ENCODE measurements at regions not wholly inside any gene's neighbourhood (a gene's known extent, or its start where the extent isn't known, plus 50 kb on each side); places are given as distances from the start of the nearest gene placed in this dataset.

GRCh38 chr2:402206-402605 lies 114.3 kb upstream of the ALKAL2 start:
- H3K9ac ChIP-seq (ENCODE audit: control insufficient read depth, insufficient read depth, low read length) = no peak overlapping the region
- no peaks in the 10 kb centered on the region for H3K4me1 ChIP-seq (ENCODE audit: control insufficient read depth, insufficient read depth, low read length)
- no peak for FAIRE-seq
- intact Hi-C loops (cut with micrococcal nuclease; ENCODE audit: unreplicated experiment) = no loop called here
- ChIA-PET CTCF (no interaction called here), RAD21 (ENCODE audit: unreplicated experiment) (no interaction called here), SMC1A (ENCODE audit: uncharacterized antibody, unreplicated experiment) (no interaction called here), POLR2A (no interaction called here)
- no peak for DNase-seq (ENCODE audit: low read depth, low spot score)
- no peak overlapping the region for H3K4me2 ChIP-seq (ENCODE audit: control insufficient read depth, insufficient read depth)
- H4K20me1 ChIP-seq (ENCODE audit: control insufficient read depth, insufficient read depth) = no peaks in the 10 kb centered on the region
- H3K79me2 ChIP-seq (ENCODE audit: control insufficient read depth, insufficient read depth, low read length) = no peaks in the 10 kb centered on the region
- H2AFZ ChIP-seq (ENCODE audit: control insufficient read depth, low read depth, low read length) = no peak overlapping the region
- no peak overlapping the region for H3K27ac ChIP-seq (ENCODE audit: control insufficient read depth, insufficient read depth)
- in situ Hi-C loops (cut with MboI) = no loop called here
- H3K4me3 ChIP-seq = no peak overlapping the region
- H3K36me3 ChIP-seq (ENCODE audit: control insufficient read depth in 2 of 2, insufficient read depth in 2 of 2, low read length in 1 of 2) = no peaks in the 10 kb centered on the region
- no peaks in the 10 kb centered on the region for H3K27me3 ChIP-seq (replicated peaks in 1 of 2; ENCODE audit: control insufficient read depth in 2 of 2, insufficient read depth in 2 of 2, low read length in 1 of 2)
- H3K9me3 ChIP-seq (replicated peaks; ENCODE audit: control insufficient read depth, insufficient read depth, low read length) = no peaks in the 10 kb centered on the region; the same call in 2 of the 3 replicates
- BruUV-seq (replicated peaks) = no TSS peak
- WGBS (ENCODE audit: insufficient coverage, insufficient replicate concordance, low lambda C conversion rate, missing lambda C conversion rate) = 7% methylated on average over 3 of the region's 3 CpGs
- no peak for ATAC-seq
- TF ChIP-seq MEF2A (IDR thresholded peaks at IDR 0.05; ENCODE audit: insufficient read depth, low read depth, low read length) (no peak), SREBF2 (IDR thresholded peaks at IDR 0.05; ENCODE audit: low read length) (no peak), EGR1 (IDR thresholded peaks at IDR 0.05; ENCODE audit: borderline replicate concordance in 1 of 2, low read depth in 2 of 2, low read length in 2 of 2) (no peak), ZSCAN29 (IDR thresholded peaks at IDR 0.05) (no peak), ELK1 (IDR thresholded peaks at IDR 0.05; ENCODE audit: low read depth, low read length) (no peak), NR2F1 (conservative IDR thresholded peaks at IDR 0.05) (no peak), BRCA1 (IDR thresholded peaks at IDR 0.05; ENCODE audit: low read depth, low read length) (no peak), SREBF1 (IDR thresholded peaks at IDR 0.05; ENCODE audit: low read length) (no peak), IKZF1 (conservative IDR thresholded peaks at IDR 0.05) (no peak), TAF1 (IDR thresholded peaks at IDR 0.05; ENCODE audit: borderline replicate concordance, low read depth, low read length) (no peak), HCFC1 (IDR thresholded peaks at IDR 0.05; ENCODE audit: low read length) (no peak), EP300 (IDR thresholded peaks at IDR 0.05; ENCODE audit: borderline replicate concordance in 1 of 2, control insufficient read depth in 1 of 2, low read depth in 2 of 2, low read length in 2 of 2) (no peak), CHD2 (IDR thresholded peaks at IDR 0.05; ENCODE audit: borderline replicate concordance, low read depth, low read length) (no peak), BCL11A (IDR thresholded peaks at IDR 0.05; ENCODE audit: low read depth, low read length) (no peak), E2F4 (IDR thresholded peaks at IDR 0.05; ENCODE audit: low read depth, low read length) (no peak), POLR2A (IDR thresholded peaks at IDR 0.05; ENCODE audit: low read depth, low read length) (no peak), YY1 (IDR thresholded peaks at IDR 0.05; ENCODE audit: low read depth, low read length) (no peak)

Measured in GM12878 (cell line).